HG03457 (cell line): ENCODE measurements at regions not wholly inside any gene's neighbourhood (a gene's known extent, or its start where the extent isn't known, plus 50 kb on each side); places are given as distances from the start of the nearest gene placed in this dataset.

ENCODE experiments used
- ATAC-seq: cut with Tn5 transposase; IDR thresholded peaks from one replicate; pipeline ENCODE4 v1.9.1; 2021; ENCODE audit warnings: moderate number of reproducible peaks; ENCODE audit not compliant: unreplicated experiment

- ATAC-seq, result peak; percentile 76
These were observed 57.4 kb upstream of the TMPRSS15 start for GRCh38 chr21:18460979-18461378.

- ATAC-seq, result no peak
These were observed 58.2 kb upstream of the TMPRSS15 start for GRCh38 chr21:18461743-18462142.

- ATAC-seq, result no peak
These were observed 64.1 kb upstream of the TMPRSS15 start for GRCh38 chr21:18467715-18468114.

- ATAC-seq, result no peak
These were observed 65.2 kb upstream of the TMPRSS15 start for GRCh38 chr21:18468790-18469189.

GRCh38 chr21:18476639-18477038 is 73.1 kb upstream of the TMPRSS15 start:
- no peak for ATAC-seq

- no peak for ATAC-seq
These were observed 73.5 kb upstream of the TMPRSS15 start for GRCh38 chr21:18477043-18477442.

GRCh38 chr21:18478513-18478912 is 74.9 kb upstream of the TMPRSS15 start:
- ATAC-seq, result no peak

- ATAC-seq, result no peak
These were observed 84.7 kb upstream of the TMPRSS15 start for GRCh38 chr21:18488252-18488651.

GRCh38 chr21:18493422-18493821 is 89.8 kb upstream of the TMPRSS15 start:
- no peak for ATAC-seq

- ATAC-seq, result no peak
These were observed 91.9 kb upstream of the TMPRSS15 start for GRCh38 chr21:18495523-18495922.

GRCh38 chr21:18498431-18498830 is 94.8 kb upstream of the TMPRSS15 start:
- ATAC-seq, result no peak

GRCh38 chr21:18499761-18500376 is 96.3 kb upstream of the TMPRSS15 start:
- ATAC-seq, result no peak

GRCh38 chr21:18518054-18518481 is 114.5 kb upstream of the TMPRSS15 start:
- ATAC-seq, result no peak

GRCh38 chr21:18521204-18521603 is 117.6 kb upstream of the TMPRSS15 start:
- no peak for ATAC-seq

GRCh38 chr21:18522181-18522972 is 118.8 kb upstream of the TMPRSS15 start:
- ATAC-seq, result no peak

GRCh38 chr21:18524097-18524880 is 120.7 kb upstream of the TMPRSS15 start:
- ATAC-seq, result no peak

- no peak for ATAC-seq
These were observed 125.7 kb upstream of the TMPRSS15 start for GRCh38 chr21:18529254-18529653.

- ATAC-seq, result no peak
These were observed 138.5 kb upstream of the TMPRSS15 start for GRCh38 chr21:18542081-18542480.

GRCh38 chr21:18545908-18546307 is 142.3 kb upstream of the TMPRSS15 start:
- ATAC-seq, result no peak

- no peak for ATAC-seq
These were observed 143.8 kb upstream of the TMPRSS15 start for GRCh38 chr21:18547347-18547746.

GRCh38 chr21:18548249-18548648 is 144.7 kb upstream of the TMPRSS15 start:
- no peak for ATAC-seq
